T1000 (cell line): ENCODE measurements at regions not wholly inside any gene's neighbourhood (a gene's known extent, or its start where the extent isn't known, plus 50 kb on each side); places are given as distances from the start of the nearest gene placed in this dataset.
A peak's percentile ranks its signal among the peaks of the same experiment; 100 is the strongest.

Experiments used
- DNase-seq: peaks from one replicate; lab custom pipeline; 2025; ENCODE audit warnings: mixed read lengths; lab: John Stamatoyannopoulos, UW

DNA sequence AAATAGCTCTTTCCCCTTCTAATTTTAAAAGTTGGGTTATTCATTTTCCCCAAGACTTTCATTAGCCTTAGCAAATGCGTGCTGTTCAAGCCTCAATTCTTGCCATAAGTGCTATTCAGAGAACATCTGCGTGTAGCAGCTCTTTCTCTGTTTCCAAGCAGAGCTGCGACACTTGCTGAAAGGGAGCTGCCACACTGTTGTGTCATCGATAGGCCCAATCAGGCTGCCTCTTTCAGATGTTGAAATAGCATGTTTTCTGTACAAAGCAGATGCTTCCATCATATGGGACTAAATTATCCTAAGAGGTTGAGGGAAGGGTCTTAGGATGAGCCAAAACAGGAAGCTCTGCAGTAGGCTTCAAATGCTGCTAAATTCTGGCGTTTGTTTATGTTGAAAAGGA is 220.9 kb upstream of the CDC14C start:
- DNase-seq, result no peak

DNA sequence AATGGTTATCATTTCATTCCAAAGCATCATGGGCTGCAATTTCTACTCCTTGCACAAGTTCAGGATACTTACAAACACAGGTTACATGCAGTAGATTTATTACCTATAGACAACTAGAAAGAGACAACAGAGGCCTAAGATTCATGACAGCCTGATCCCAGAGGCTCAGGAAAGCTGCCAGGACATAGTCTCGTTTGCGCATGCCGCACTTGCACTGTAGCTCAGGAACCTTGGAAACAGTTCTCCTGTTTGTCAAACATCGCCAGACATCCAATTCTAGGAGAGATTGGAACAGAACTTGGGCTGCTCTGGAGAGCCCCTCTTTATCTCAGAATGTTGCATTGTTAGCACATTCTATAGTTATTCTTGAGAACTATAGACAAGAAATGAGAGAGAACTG is 216.2 kb upstream of the CDC14C start:
- DNase-seq, result no peak

DNA sequence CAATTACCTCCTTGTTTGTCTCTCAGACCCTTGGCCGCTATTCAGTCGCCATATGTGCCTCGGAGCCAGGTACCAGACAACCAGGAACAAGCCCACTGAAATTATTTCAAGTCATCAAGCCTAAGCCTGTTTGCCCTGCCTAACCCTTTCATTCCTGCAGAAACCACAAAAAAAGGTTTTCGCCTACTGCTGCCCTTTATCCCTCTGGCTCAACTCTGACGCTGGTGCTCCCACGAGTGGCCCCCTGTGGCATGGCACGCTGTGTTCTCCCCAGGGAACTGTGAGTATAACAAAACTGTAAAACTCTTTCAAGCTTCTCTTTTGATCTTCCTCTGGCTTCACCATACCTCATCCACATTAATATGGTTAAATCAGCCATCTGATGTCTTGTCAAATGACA is 215.7 kb upstream of the CDC14C start:
- DNase-seq, result no peak

DNA sequence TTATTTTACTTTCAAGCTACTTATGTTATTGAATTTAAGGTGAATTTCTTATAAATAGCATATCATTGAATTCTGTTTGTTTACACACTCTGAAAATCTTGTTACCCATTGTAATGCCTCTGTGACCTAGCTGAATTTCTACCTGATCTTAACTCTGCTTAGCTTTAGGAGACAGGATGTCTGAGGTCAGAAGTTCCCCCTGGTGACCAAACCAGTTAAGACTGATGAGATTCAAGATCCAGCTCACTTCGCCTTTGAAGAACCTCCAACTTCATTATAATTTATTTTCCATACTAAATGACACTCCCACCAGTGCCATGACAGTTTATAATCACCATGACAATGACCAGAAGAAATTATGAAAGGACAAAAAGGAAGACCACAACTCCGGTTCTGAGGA is 213.4 kb upstream of the CDC14C start:
- no peak for DNase-seq

- no peak for DNase-seq
Observed at GRCh38 chr7:48718731-48719378, 205.5 kb upstream of the CDC14C start.

DNA sequence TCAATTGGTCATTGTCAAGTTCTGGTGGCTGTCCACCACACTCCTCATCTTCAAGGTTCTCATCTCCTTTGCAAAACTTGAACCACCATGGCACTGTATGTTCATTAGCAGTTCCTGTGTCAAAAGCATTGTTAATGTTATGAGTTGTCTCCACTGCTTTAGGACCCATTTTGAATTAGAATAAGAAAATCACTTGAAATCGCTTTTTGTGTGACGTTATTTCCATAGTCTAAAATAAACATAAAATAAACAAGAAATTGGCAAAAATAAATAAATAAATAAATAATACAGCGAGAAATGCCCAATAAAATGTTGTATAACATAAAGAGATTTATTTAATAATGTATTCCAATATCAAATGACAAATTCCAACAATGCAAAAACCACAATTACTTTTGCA is 195.5 kb upstream of the CDC14C start:
- no peak for DNase-seq

- DNase-seq, result no peak
Observed at GRCh38 chr7:48734695-48735406, 189.5 kb upstream of the CDC14C start.

GRCh38 chr7:48741545-48741944 is 182.8 kb upstream of the CDC14C start:
- no peak for DNase-seq

DNA sequence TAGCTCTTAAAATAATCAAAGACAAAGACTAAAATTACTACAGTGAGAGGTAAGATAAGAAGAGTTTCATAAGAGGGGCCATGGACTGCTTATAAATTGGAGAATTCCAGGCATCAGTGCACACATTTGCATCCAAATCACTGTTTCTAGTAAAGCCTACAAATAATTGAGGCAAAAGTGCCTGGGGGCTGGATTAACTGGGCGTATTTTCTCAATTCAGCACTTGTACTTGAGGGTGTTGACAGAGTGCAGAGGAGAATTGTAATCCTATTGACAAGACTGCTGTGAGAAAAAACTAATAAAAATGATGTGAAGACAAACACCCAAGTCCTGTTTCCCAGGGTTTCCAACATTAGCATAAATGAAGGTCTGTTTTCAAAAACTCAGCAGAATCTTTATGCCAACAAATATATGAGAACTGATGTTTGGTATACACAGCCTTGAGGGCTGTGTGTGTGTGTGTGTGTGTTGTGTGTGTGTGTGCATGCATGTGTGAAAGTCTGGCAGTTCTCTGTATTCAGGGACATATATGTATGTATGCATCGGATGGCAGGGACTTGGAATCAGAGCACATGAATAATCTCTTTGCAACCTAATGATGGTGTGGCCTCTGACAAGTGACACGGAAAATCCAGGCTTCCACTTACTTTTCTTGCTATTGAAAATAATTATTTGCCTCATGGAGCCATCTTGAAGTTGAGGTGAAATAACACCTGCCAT is 182.1 kb upstream of the CDC14C start:
- no peak for DNase-seq

- DNase-seq, result no peak
Observed at GRCh38 chr7:48748081-48748833, 176.1 kb upstream of the CDC14C start.

DNA sequence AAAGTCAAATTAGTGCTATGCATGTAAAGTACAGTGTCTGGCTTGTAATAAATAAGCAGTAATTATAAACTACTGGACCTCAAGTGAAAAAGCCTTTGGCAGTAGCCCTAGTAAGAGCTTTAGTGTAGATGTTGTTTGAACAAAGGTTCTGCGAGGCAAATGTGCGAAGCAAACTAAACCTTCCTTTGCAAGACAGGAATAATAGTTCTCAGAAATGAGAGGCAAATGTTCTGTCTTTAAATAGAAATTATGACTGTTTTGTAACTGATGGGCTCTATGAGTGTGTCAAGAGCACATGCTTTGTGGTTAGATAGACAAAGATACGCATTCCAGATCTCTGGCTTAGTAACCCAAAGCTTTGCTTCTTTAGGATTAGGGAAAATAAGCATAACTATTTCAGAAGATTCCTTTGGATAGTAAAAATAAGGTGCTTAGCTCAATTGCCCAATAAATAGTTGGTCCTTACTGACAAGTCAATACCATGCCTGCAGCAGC is 169.2 kb upstream of the CDC14C start:
- DNase-seq, result no peak

DNA sequence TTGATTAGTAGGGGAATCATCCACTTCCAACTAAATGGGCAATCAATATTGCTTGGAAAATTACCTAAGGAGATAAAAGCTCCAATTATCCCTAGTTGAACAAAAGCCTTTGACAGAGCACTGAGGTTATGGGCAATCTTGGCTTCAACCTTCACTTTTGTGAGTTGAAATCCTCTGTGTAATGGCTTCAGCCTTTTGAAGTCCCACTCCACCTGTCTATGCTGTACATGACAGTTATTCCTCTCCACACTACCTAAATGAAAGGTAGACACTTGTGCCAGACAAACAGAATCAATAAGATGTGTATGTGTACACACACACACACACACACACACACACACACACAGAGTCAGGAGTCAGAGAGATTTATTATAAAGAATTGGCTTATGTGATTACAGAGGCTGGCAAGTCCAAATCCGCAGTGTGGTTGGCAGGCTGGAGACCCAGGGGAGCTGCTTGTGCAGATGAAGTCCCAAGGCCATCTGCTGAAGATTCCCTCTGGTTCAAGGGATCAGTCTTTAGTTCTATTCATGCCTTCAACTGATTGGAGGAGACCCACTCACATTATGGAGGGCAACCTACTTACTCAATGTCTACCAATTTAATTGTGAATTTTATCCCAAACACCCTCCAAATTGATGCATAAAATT is 164.8 kb upstream of the CDC14C start:
- DNase-seq, result no peak

DNA sequence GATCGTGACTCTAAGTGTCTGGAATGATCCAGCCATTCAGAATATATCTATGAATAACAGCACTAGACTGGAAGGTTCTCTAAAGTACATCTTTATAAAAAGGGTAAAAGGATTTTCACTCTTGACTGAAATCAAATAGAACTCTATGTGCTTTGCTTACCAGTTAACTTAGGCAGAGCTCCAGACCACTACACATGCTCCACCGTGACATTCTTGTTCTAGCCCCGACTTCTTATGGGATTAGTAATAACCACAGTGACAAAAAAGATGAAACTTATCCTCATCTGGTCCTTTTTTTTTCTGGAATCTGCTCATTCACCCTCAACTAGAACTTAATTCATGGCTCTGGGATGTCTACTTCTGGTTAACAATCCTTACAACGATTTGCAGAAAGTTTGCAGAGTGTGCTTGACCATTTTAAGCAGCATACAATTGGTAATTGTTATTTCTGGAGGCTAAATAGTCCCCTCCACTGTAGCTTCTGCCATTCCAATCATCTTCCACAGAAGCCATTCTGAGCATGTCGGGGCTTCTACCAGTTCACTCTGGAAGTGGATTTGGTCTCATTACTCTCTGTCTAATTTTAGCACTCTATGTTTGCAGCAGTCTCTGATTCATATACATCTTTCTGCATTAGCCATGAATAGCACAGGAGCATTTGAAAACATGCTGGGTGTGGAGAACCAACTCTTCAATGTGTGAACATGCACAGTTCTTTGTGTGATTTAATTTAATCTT is 163.7 kb upstream of the CDC14C start:
- DNase-seq, result no peak

GRCh38 chr7:48780862-48781261 is 143.5 kb upstream of the CDC14C start:
- no peak for DNase-seq

- peak; percentile 33 for DNase-seq
Observed at GRCh38 chr7:48781752-48782151, 142.6 kb upstream of the CDC14C start.

DNA sequence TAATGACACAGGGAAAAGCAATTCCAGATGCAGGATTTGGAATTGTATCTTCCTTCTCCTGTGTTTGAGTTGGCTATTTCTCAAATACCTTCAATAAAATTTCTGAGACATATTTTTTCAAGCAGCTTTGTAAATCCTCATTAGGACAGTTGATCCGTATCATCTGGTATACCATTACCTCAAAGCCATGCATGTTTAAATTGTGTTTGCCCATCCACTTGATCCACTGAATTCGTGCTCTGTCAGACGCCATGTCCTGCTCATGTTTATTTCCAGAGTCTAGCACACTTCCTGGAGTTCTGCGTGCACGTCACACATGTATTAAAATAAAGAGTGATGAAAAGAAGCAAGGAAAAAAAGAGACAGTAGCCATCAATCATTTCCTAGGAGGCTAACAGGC is 141.8 kb upstream of the CDC14C start:
- DNase-seq, result no peak

- DNase-seq, result no peak
Observed at GRCh38 chr7:48786951-48787350, 137.4 kb upstream of the CDC14C start.

- DNase-seq, result no peak
Observed at GRCh38 chr7:48803250-48803649, 121.1 kb upstream of the CDC14C start.

DNA sequence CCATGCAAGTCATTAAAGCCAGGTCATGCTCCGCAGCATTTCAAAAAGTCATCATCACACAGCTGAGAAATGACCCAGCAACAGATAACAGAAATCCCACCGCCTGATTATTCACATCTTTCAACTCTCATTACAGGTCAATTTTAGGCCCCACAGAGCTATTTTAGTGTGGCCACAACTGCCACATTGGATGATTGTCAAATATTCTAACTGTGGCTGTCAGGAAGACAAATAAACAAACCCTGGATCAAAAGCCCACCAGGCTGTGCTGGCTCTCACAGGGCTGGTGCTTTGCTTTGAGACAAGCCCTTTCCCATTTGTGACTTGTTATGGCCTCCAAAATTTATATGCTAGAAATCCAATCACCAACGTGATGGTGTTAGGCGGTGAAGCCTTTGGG is 117.6 kb upstream of the CDC14C start:
- DNase-seq, result no peak

GRCh38 chr7:48811071-48811470 is 113.3 kb upstream of the CDC14C start:
- DNase-seq, result no peak

DNA sequence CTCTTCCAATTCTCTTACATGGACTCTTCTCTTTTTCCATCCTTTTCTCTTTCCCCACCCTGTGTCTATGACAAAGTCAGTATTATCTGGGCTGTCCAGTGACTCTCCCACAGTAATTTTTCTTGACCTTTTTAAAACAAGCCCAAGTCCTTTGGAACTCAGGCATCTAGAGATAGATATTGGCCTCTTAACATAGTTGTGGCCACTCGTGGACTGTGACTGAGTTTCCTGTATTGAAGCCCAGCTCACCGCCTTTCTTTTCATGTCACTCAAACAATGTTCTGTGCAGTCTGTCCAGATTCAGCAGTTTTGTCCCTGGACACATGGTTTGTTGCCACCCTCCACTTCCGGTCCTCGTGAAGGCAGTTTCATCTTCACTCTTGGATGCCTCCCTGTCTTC is 110.9 kb upstream of the CDC14C start:
- DNase-seq, result no peak
